ENCODE measurements at regions not wholly inside any gene's neighbourhood (a gene's known extent, or its start where the extent isn't known, plus 50 kb on each side); places are given as distances from the start of the nearest gene placed in this dataset.

DNA sequence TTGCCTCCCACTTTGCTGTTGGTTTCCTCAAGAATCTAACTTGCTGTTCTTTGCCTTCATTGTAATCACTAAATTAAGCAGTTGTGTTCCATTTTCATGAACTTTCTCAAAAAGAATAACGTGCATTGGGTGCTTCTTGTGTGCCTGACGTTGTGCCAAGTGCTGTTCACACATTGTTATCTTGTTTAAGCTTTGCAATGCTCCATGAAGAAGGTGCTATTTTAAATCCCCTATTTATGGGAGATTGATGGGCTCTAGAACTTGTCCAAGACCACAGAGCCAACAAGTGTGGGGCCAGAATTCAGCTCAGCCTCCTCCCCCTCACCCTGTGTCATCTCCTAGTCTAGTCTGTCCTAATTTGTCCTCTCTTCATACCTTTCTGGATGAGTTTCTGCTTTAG is 199.8 kb downstream of the C1orf94 start:
- Histone ChIP-seq H3K9me2 (replicated peaks; ENCODE audit: insufficient read depth, low read length) (no peaks in the 10 kb centered on the region), H3K27me3 (ENCODE audit: low read length) (no peaks in the 10 kb centered on the region), H3K36me3 (ENCODE audit: insufficient read depth, low read length) (no peaks in the 10 kb centered on the region), H3K27ac (ENCODE audit: low read length) (no peak overlapping the region), H3K79me2 (ENCODE audit: low read length) (no peaks in the 10 kb centered on the region), H3K4me3 (ENCODE audit: low read length) (no peak overlapping the region), H3K9me3 (ENCODE audit: low read length) (no peaks in the 10 kb centered on the region), H3K4me1 (ENCODE audit: low read length) (peaks cover under 1% of the 10 kb centered on the region), H2AFZ (ENCODE audit: low read length) (no peak overlapping the region), H3K4me2 (ENCODE audit: low read depth, low read length, poor library complexity, severe bottlenecking) (no peak overlapping the region), H3K9ac (ENCODE audit: low read length) (no peak overlapping the region), H4K20me1 (ENCODE audit: insufficient read depth, low read depth, low read length) (no peaks in the 10 kb centered on the region)
- no peak for DNase-seq

GRCh38 chr1:34378968-34379856 is 202.5 kb downstream of the C1orf94 start:
- Histone ChIP-seq H3K9me3 (ENCODE audit: low read length) (no peaks in the 10 kb centered on the region), H4K20me1 (ENCODE audit: insufficient read depth, low read depth, low read length) (no peaks in the 10 kb centered on the region), H3K9me2 (replicated peaks; ENCODE audit: insufficient read depth, low read length) (no peaks in the 10 kb centered on the region), H3K9ac (ENCODE audit: low read length) (no peak overlapping the region), H3K79me2 (ENCODE audit: low read length) (no peaks in the 10 kb centered on the region), H3K36me3 (ENCODE audit: insufficient read depth, low read length) (no peaks in the 10 kb centered on the region), H2AFZ (ENCODE audit: low read length) (no peak overlapping the region), H3K4me2 (ENCODE audit: low read depth, low read length, poor library complexity, severe bottlenecking) (no peak overlapping the region), H3K4me3 (ENCODE audit: low read length) (no peak overlapping the region), H3K4me1 (ENCODE audit: low read length) (peaks cover 6% of the 10 kb centered on the region), H3K27ac (ENCODE audit: low read length) (no peak overlapping the region), H3K27me3 (ENCODE audit: low read length) (no peaks in the 10 kb centered on the region)
- DNase-seq, result no peak

GRCh38 chr1:34379911-34380310 is 203.2 kb downstream of the C1orf94 start:
- H3K9ac ChIP-seq (ENCODE audit: low read length), result no peak overlapping the region
- no peaks in the 10 kb centered on the region for H3K9me2 ChIP-seq (replicated peaks; ENCODE audit: insufficient read depth, low read length)
- H3K27ac ChIP-seq (ENCODE audit: low read length), result no peak overlapping the region

GRCh38 chr1:34380526-34381124 is 203.9 kb downstream of the C1orf94 start:
- no peak overlapping the region for H3K4me3 ChIP-seq (ENCODE audit: low read length)
- no peak for DNase-seq
- no peaks in the 10 kb centered on the region for H3K79me2 ChIP-seq (ENCODE audit: low read length)
- H4K20me1 ChIP-seq (ENCODE audit: insufficient read depth, low read depth, low read length), result no peaks in the 10 kb centered on the region
- H3K36me3 ChIP-seq (ENCODE audit: insufficient read depth, low read length), result no peaks in the 10 kb centered on the region
- H3K4me2 ChIP-seq (ENCODE audit: low read depth, low read length, poor library complexity, severe bottlenecking), result no peak overlapping the region
- H2AFZ ChIP-seq (ENCODE audit: low read length), result no peak overlapping the region
- no peaks in the 10 kb centered on the region for H3K9me3 ChIP-seq (ENCODE audit: low read length)
- no peak overlapping the region for H3K27ac ChIP-seq (ENCODE audit: low read length)
- H3K9me2 ChIP-seq (replicated peaks; ENCODE audit: insufficient read depth, low read length), result no peaks in the 10 kb centered on the region
- H3K27me3 ChIP-seq (ENCODE audit: low read length), result no peaks in the 10 kb centered on the region
- H3K4me1 ChIP-seq (ENCODE audit: low read length), result peaks cover 6% of the 10 kb centered on the region
- no peak overlapping the region for H3K9ac ChIP-seq (ENCODE audit: low read length)

More at GRCh38 chr1:34379911-34380310, 203.2 kb downstream of the C1orf94 start:
- no peaks in the 10 kb centered on the region for H3K36me3 ChIP-seq (ENCODE audit: insufficient read depth, low read length)
- no peak overlapping the region for H2AFZ ChIP-seq (ENCODE audit: low read length)
- H4K20me1 ChIP-seq (ENCODE audit: insufficient read depth, low read depth, low read length), result no peaks in the 10 kb centered on the region
- no peaks in the 10 kb centered on the region for H3K9me3 ChIP-seq (ENCODE audit: low read length)
- no peaks in the 10 kb centered on the region for H3K79me2 ChIP-seq (ENCODE audit: low read length)
- H3K4me3 ChIP-seq (ENCODE audit: low read length), result no peak overlapping the region
- H3K27me3 ChIP-seq (ENCODE audit: low read length), result no peaks in the 10 kb centered on the region
- peaks cover 6% of the 10 kb centered on the region for H3K4me1 ChIP-seq (ENCODE audit: low read length)
- no peak overlapping the region for H3K4me2 ChIP-seq (ENCODE audit: low read depth, low read length, poor library complexity, severe bottlenecking)
- no peak for DNase-seq

- H3K9ac ChIP-seq (ENCODE audit: low read length), result no peak overlapping the region
- H3K36me3 ChIP-seq (ENCODE audit: insufficient read depth, low read length), result no peaks in the 10 kb centered on the region
- H2AFZ ChIP-seq (ENCODE audit: low read length), result no peak overlapping the region
- H3K4me1 ChIP-seq (ENCODE audit: low read length), result no peaks in the 10 kb centered on the region
- H3K27ac ChIP-seq (ENCODE audit: low read length), result no peak overlapping the region
- no peaks in the 10 kb centered on the region for H3K27me3 ChIP-seq (ENCODE audit: low read length)
- H3K9me2 ChIP-seq (replicated peaks; ENCODE audit: insufficient read depth, low read length), result no peaks in the 10 kb centered on the region
- no peak overlapping the region for H3K4me2 ChIP-seq (ENCODE audit: low read depth, low read length, poor library complexity, severe bottlenecking)
- DNase-seq, result no peak
- no peaks in the 10 kb centered on the region for H3K79me2 ChIP-seq (ENCODE audit: low read length)
- no peak overlapping the region for H3K4me3 ChIP-seq (ENCODE audit: low read length)
- H4K20me1 ChIP-seq (ENCODE audit: insufficient read depth, low read depth, low read length), result no peaks in the 10 kb centered on the region
- no peaks in the 10 kb centered on the region for H3K9me3 ChIP-seq (ENCODE audit: low read length)
These were observed 213.3 kb downstream of the C1orf94 start for GRCh38 chr1:34389974-34390373.

GRCh38 chr1:34396042-34396441 is 219.3 kb downstream of the C1orf94 start:
- no peak overlapping the region for H3K9ac ChIP-seq (ENCODE audit: low read length)
- H3K4me2 ChIP-seq (ENCODE audit: low read depth, low read length, poor library complexity, severe bottlenecking), result no peak overlapping the region
- H3K27ac ChIP-seq (ENCODE audit: low read length), result no peak overlapping the region
- no peaks in the 10 kb centered on the region for H4K20me1 ChIP-seq (ENCODE audit: insufficient read depth, low read depth, low read length)
- no peaks in the 10 kb centered on the region for H3K27me3 ChIP-seq (ENCODE audit: low read length)
- DNase-seq, result no peak
- no peaks in the 10 kb centered on the region for H3K9me3 ChIP-seq (ENCODE audit: low read length)
- no peak overlapping the region for H3K4me3 ChIP-seq (ENCODE audit: low read length)
- no peaks in the 10 kb centered on the region for H3K79me2 ChIP-seq (ENCODE audit: low read length)
- H2AFZ ChIP-seq (ENCODE audit: low read length), result no peak overlapping the region
- H3K36me3 ChIP-seq (ENCODE audit: insufficient read depth, low read length), result no peaks in the 10 kb centered on the region
- no peaks in the 10 kb centered on the region for H3K4me1 ChIP-seq (ENCODE audit: low read length)
- no peaks in the 10 kb centered on the region for H3K9me2 ChIP-seq (replicated peaks; ENCODE audit: insufficient read depth, low read length)

DNA sequence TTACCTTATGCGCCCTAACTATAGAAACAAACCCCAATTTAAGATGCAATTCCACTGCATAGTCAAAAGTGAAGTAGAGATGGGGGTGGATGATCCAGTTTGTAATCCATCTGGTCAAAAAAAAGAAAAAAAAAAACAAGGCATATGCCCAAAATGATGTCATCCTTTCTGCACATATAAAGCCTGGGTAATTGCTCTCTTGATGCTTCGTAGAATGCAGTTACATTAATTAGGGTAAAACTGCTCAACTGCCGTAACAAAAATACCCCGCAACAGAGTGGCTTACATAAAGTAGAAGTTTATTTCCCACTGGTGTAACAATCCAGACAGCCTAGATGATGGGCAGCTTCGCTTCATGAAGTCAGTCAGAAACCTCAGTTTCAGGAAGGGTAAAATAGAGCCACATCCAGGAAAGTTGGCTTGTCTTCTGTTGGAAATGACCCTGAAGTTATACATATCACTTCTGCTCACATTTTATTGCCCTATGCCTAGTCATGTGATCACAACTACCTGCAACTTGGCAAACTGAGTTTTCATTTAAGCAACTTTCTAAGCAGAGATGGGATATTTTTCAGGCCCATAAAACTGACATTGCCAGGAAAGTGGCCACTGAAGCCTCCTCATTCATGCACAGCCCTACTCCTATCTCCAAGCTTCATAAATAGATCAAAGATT is 221.7 kb downstream of the C1orf94 start:
- Histone ChIP-seq H3K27me3 (ENCODE audit: low read length) (no peaks in the 10 kb centered on the region), H2AFZ (ENCODE audit: low read length) (no peak overlapping the region), H3K4me3 (ENCODE audit: low read length) (no peak overlapping the region), H3K9ac (ENCODE audit: low read length) (no peak overlapping the region), H4K20me1 (ENCODE audit: insufficient read depth, low read depth, low read length) (no peaks in the 10 kb centered on the region), H3K27ac (ENCODE audit: low read length) (no peak overlapping the region), H3K4me2 (ENCODE audit: low read depth, low read length, poor library complexity, severe bottlenecking) (no peak overlapping the region), H3K9me3 (ENCODE audit: low read length) (no peaks in the 10 kb centered on the region), H3K9me2 (replicated peaks; ENCODE audit: insufficient read depth, low read length) (no peaks in the 10 kb centered on the region), H3K36me3 (ENCODE audit: insufficient read depth, low read length) (no peaks in the 10 kb centered on the region), H3K79me2 (ENCODE audit: low read length) (no peaks in the 10 kb centered on the region), H3K4me1 (ENCODE audit: low read length) (no peaks in the 10 kb centered on the region)
- DNase-seq, result no peak

DNA sequence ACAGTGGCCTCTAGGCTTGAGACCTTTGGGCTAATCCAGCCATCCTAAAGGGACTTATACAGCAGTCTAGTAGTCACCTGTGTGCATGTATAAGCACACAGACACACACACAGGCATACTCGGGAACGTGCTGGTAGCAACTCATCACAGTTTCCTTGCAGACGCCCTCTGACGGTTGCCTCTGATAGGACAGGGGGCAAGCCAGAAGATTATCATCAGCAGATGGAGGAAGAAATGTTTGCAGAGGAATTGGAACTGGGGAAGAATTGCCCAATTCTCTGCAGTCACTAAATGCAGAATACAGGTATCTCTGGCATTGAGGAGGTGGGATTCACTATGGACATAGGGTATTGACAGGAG is 222.2 kb downstream of the C1orf94 start:
- no peaks in the 10 kb centered on the region for H3K4me1 ChIP-seq (ENCODE audit: low read length)
- no peaks in the 10 kb centered on the region for H3K36me3 ChIP-seq (ENCODE audit: insufficient read depth, low read length)
- H2AFZ ChIP-seq (ENCODE audit: low read length), result no peak overlapping the region
- no peaks in the 10 kb centered on the region for H3K9me2 ChIP-seq (replicated peaks; ENCODE audit: insufficient read depth, low read length)
- no peaks in the 10 kb centered on the region for H4K20me1 ChIP-seq (ENCODE audit: insufficient read depth, low read depth, low read length)
- peak; percentile 48 for DNase-seq
- no peak overlapping the region for H3K9ac ChIP-seq (ENCODE audit: low read length)
- H3K27me3 ChIP-seq (ENCODE audit: low read length), result no peaks in the 10 kb centered on the region
- no peaks in the 10 kb centered on the region for H3K79me2 ChIP-seq (ENCODE audit: low read length)
- H3K9me3 ChIP-seq (ENCODE audit: low read length), result no peaks in the 10 kb centered on the region
- no peak overlapping the region for H3K27ac ChIP-seq (ENCODE audit: low read length)
- no peak overlapping the region for H3K4me3 ChIP-seq (ENCODE audit: low read length)
- H3K4me2 ChIP-seq (ENCODE audit: low read depth, low read length, poor library complexity, severe bottlenecking), result no peak overlapping the region
